HFFc6 (cell line): ENCODE measurements at regions not wholly inside any gene's neighbourhood (a gene's known extent, or its start where the extent isn't known, plus 50 kb on each side); places are given as distances from the start of the nearest gene placed in this dataset.
A peak's percentile ranks its signal among the peaks of the same experiment; 100 is the strongest.

Experiments used
- DNase-seq: peaks from one replicate; pipeline ENCODE4 v3.0.0-alpha.2; 2018
- H3K27ac Mint-ChIP-seq: 2 replicates; pipeline ENCODE4 v1.8.0; 2020; ENCODE audit warnings: mild to moderate bottlenecking, mixed read lengths
- H3K27me3 Mint-ChIP-seq: 2 replicates; pipeline ENCODE4 v1.8.0; 2021; ENCODE audit warnings: mild to moderate bottlenecking, moderate library complexity, mixed read lengths; ENCODE audit not compliant: insufficient read depth
- H3K36me3 Mint-ChIP-seq: 2 replicates; pipeline ENCODE4 v1.8.0; 2021; ENCODE audit warnings: low read depth, mixed read lengths
- H3K4me1 Mint-ChIP-seq: 2 replicates; pipeline ENCODE4 v1.8.0; 2020; ENCODE audit warnings: low read depth, mixed read lengths
- H3K4me3 Mint-ChIP-seq: 2 replicates; pipeline ENCODE4 v1.8.0; 2020; ENCODE audit warnings: mild to moderate bottlenecking, moderate library complexity, mixed read lengths
- H3K9me3 Mint-ChIP-seq: 2 replicates; pipeline ENCODE4 v1.8.0; 2020; ENCODE audit warnings: mild to moderate bottlenecking, mixed read lengths
- CTCF ChIP-seq: fragments of 200-600 bp; sonication (generic); IDR thresholded peaks from 2 replicates; pipeline ENCODE4 v1.5.0; 2021; ENCODE audit warnings: antibody characterized with exemption, mild to moderate bottlenecking

- Mint-ChIP-seq H3K27me3 (no peaks in the 10 kb centered on the region), H3K27ac (no peak overlapping the region), H3K4me1 (no peaks in the 10 kb centered on the region), H3K4me3 (no peak overlapping the region), H3K36me3 (no peaks in the 10 kb centered on the region), H3K9me3 (peaks cover 18% of the 10 kb centered on the region)
- no peak for DNase-seq
- no peak for TF ChIP-seq CTCF
These were observed 1599.0 kb upstream of the LRRTM1 start for GRCh38 chr2:81903534-81903933.

- Mint-ChIP-seq H3K27ac (no peak overlapping the region), H3K4me1 (no peaks in the 10 kb centered on the region), H3K9me3 (peaks cover 37% of the 10 kb centered on the region), H3K27me3 (no peaks in the 10 kb centered on the region), H3K4me3 (no peak overlapping the region), H3K36me3 (no peaks in the 10 kb centered on the region; the same call in 1 of the 2 replicates)
- TF ChIP-seq CTCF = peak; percentile 36; the same call in 1 of the 2 replicates
- no peak for DNase-seq
These were observed 1596.5 kb upstream of the LRRTM1 start for GRCh38 chr2:81901017-81901416.

- H3K27me3 Mint-ChIP-seq = no peaks in the 10 kb centered on the region
- no peak for DNase-seq
- TF ChIP-seq CTCF = no peak
- no peak overlapping the region for H3K4me3 Mint-ChIP-seq
- peaks cover 54% of the 10 kb centered on the region for H3K9me3 Mint-ChIP-seq
- no peaks in the 10 kb centered on the region for H3K4me1 Mint-ChIP-seq
- H3K36me3 Mint-ChIP-seq = no peaks in the 10 kb centered on the region; the same call in 1 of the 2 replicates
- no peak overlapping the region for H3K27ac Mint-ChIP-seq
These were observed 1591.2 kb upstream of the LRRTM1 start for GRCh38 chr2:81895620-81896250.

- no peak for TF ChIP-seq CTCF
- no peak for DNase-seq
- H3K9me3 Mint-ChIP-seq = peaks cover 54% of the 10 kb centered on the region
- H3K27ac Mint-ChIP-seq = no peak overlapping the region
- no peaks in the 10 kb centered on the region for H3K4me1 Mint-ChIP-seq
- no peaks in the 10 kb centered on the region for H3K27me3 Mint-ChIP-seq
- H3K4me3 Mint-ChIP-seq = no peak overlapping the region
- no peaks in the 10 kb centered on the region; the same call in 1 of the 2 replicates for H3K36me3 Mint-ChIP-seq
These were observed 1590.0 kb upstream of the LRRTM1 start for GRCh38 chr2:81894451-81894990.

GRCh38 chr2:81876624-81877023 is 1572.1 kb upstream of the LRRTM1 start:
- no peaks in the 10 kb centered on the region for H3K4me1 Mint-ChIP-seq
- H3K9me3 Mint-ChIP-seq = peaks cover 34% of the 10 kb centered on the region
- H3K27me3 Mint-ChIP-seq = no peaks in the 10 kb centered on the region
- no peak for DNase-seq
- TF ChIP-seq CTCF = no peak
- H3K4me3 Mint-ChIP-seq = no peak overlapping the region
- H3K36me3 Mint-ChIP-seq = no peaks in the 10 kb centered on the region
- H3K27ac Mint-ChIP-seq = no peak overlapping the region
